Epithelial cell of esophagus (primary cell): ENCODE measurements at regions not wholly inside any gene's neighbourhood (a gene's known extent, or its start where the extent isn't known, plus 50 kb on each side); places are given as distances from the start of the nearest gene placed in this dataset.
A peak's percentile ranks its signal among the peaks of the same experiment; 100 is the strongest.

Experiments used
- DNase-seq: peaks from one replicate; pipeline ENCODE4 v3.0.0; 2010; ENCODE audit warnings: low read depth
- H3K4me3 ChIP-seq: 2 replicates; pipeline ENCODE4 v1.5.1; 2011; ENCODE audit warnings: mild to moderate bottlenecking, low read length, control low read depth
- CTCF ChIP-seq: IDR thresholded peaks from 2 replicates; pipeline ENCODE4 v1.5.1; 2011; ENCODE audit warnings: low read depth, mild to moderate bottlenecking, low read length, control low read depth, inconsistent platforms; ENCODE audit not compliant: insufficient read depth; ENCODE audit errors: missing control alignments

GRCh38 chr12:115726691-115727090 lies 550.8 kb downstream of the MED13L start:
- no peak for DNase-seq
- no peak overlapping the region for H3K4me3 ChIP-seq
- TF ChIP-seq CTCF: no peak

DNA sequence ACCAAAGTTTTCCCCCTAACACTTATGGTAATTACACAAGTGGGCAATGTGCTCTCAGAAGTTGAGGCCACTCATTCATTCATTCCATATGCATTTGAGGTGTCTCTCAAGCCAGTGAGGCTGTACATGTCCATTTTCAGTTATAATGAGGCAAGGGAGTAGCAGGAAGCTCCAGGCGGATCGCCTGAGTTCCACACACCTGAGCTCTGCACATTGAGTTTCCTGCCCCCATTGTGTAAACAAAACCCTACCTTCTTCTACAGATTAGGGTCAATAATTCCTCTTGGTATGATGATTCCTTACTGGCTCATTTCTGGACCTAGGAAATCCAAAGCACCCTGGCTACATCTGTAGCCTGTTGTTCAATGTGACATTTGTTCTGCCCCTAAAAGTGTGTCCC lies 555.3 kb downstream of the MED13L start:
- H3K4me3 ChIP-seq: no peak overlapping the region
- no peak for DNase-seq
- no peak for TF ChIP-seq CTCF

DNA sequence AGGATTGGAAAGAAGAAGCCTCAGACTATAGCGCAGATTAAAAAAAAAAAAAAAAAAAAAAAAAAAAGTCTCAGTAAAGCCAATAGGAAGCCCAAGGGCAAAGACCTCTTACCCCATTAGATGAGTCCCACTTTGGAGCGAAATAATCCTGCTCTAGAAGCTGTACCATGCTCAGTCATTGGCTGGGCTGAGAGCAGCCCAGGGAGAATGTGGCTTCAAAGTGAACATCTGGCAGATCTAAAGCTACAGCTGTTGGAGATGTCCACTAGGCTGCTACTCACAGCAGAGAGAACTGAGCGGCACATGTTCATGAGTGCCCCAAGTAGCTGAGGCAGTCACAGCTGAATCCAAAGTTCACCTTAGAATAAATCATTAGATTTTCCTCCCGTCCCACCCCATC lies 560.9 kb downstream of the MED13L start:
- TF ChIP-seq CTCF: no peak
- no peak for DNase-seq

GRCh38 chr12:115712676-115713075 lies 564.8 kb downstream of the MED13L start:
- H3K4me3 ChIP-seq: no peak overlapping the region
- no peak for TF ChIP-seq CTCF
- DNase-seq: no peak

More for the DNA sequence above, 560.9 kb downstream of the MED13L start:
- no peak overlapping the region for H3K4me3 ChIP-seq

DNA sequence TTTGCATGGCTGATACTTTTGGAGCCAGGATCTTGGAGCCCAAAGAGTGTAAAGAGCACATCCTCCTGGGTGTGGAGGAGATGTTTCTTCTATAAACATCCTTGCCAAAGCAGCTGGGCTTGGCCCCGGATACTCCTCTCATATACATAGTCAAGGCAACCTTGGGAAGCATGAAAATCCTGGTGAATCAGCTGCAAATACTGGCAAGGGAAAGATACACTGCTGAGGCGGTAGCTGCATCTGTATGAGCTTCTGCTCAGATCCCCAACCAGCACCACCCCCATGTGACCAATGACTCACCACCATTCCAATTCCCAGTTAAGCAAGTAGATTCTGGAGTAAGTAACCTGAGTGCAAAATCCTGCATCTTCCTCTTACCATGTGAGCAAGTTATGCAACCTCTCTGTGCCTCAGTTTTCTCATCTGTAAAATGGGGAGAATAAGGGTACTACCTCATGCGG lies 567.4 kb downstream of the MED13L start:
- no peak for TF ChIP-seq CTCF
- DNase-seq: peak; percentile 5
- H3K4me3 ChIP-seq: no peak overlapping the region

GRCh38 chr12:115709540-115710011 lies 567.9 kb downstream of the MED13L start:
- DNase-seq: no peak
- no peak for TF ChIP-seq CTCF
- no peak overlapping the region for H3K4me3 ChIP-seq

DNA sequence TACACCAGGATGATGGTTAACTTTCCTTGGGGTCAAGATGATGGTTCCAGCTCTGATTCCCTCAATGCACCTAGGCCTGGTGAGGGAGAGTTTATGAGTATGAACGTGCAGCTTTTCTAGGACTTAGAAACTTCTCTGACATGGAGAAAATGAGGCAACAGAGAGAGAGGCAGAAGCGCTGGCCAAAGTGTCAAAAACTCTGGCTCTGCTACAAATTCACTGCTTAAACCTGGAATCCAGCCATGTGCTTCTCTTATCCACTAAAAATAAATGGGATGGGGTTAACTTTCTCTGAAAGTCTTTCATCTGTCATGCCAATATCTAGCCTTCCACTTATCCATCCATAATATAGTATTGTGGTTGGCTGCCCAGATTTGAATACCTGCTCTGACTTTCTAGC lies 568.7 kb downstream of the MED13L start:
- H3K4me3 ChIP-seq: no peak overlapping the region
- no peak for DNase-seq
- TF ChIP-seq CTCF: no peak
